SK-N-SH treated with all-trans-retinoic acid at 6 μM for 48 hours (cell line): ENCODE measurements at regions not wholly inside any gene's neighbourhood (a gene's known extent, or its start where the extent isn't known, plus 50 kb on each side); places are given as distances from the start of the nearest gene placed in this dataset.

Source experiments
- ATAC-seq: fragments of 200-7000 bp; cut with Tn5 transposase; 3 replicates; pipeline ENCODE4 v1.9.1; 2020; ENCODE audit warnings: mild to moderate bottlenecking, moderate library complexity
- BACH2 ChIP-seq: fragments of 250-450 bp; sonication (Bioruptor Pico); IDR thresholded peaks from 2 replicates; pipeline ENCODE4 v1.9.0; 2021; ENCODE audit warnings: mild to moderate bottlenecking, borderline replicate concordance
- CSDC2 ChIP-seq: fragments of 250-450 bp; sonication (Bioruptor Pico); IDR thresholded peaks from 2 replicates; pipeline ENCODE4 v1.5.0; 2020; ENCODE audit warnings: mild to moderate bottlenecking, moderate library complexity
- ESRRG ChIP-seq: fragments of 250-450 bp; sonication (Bioruptor Pico); IDR thresholded peaks from 2 replicates; pipeline ENCODE4 v1.6.1; 2021; ENCODE audit warnings: mild to moderate bottlenecking
- GLIS3 ChIP-seq: fragments of 250-450 bp; sonication (Bioruptor Pico); IDR thresholded peaks from 2 replicates; pipeline ENCODE4 v1.5.0; 2020; ENCODE audit warnings: mild to moderate bottlenecking, moderate library complexity
- ISL1 ChIP-seq: fragments of 250-450 bp; sonication (Bioruptor Pico); IDR thresholded peaks from 2 replicates; pipeline ENCODE4 v2.1.2; 2022; ENCODE audit warnings: mild to moderate bottlenecking, moderate library complexity
- OSR1 ChIP-seq: fragments of 250-450 bp; sonication (Bioruptor Pico); IDR thresholded peaks from 2 replicates; pipeline ENCODE4 v1.8.0; 2022; ENCODE audit warnings: moderate library complexity, mild to moderate bottlenecking, inconsistent platforms
- PPARA ChIP-seq: fragments of 250-450 bp; sonication (Bioruptor Pico); IDR thresholded peaks from 2 replicates; pipeline ENCODE4 v1.5.0; 2020; ENCODE audit warnings: mild to moderate bottlenecking, borderline replicate concordance
- TCF4 ChIP-seq: fragments of 250-450 bp; sonication (Bioruptor Pico); IDR thresholded peaks from 2 replicates; pipeline ENCODE4 v1.8.0; 2021; ENCODE audit warnings: mild to moderate bottlenecking, moderate library complexity, borderline replicate concordance
- TOX ChIP-seq: fragments of 250-450 bp; sonication (Bioruptor Pico); IDR thresholded peaks from 2 replicates; pipeline ENCODE4 v1.8.0; 2021; ENCODE audit warnings: mild to moderate bottlenecking, moderate library complexity, borderline replicate concordance
- ZFP30 ChIP-seq: fragments of 450-650 bp; formaldehyde crosslinking; IDR thresholded peaks from 2 replicates; pipeline ENCODE4 v1.5.0; 2022; ENCODE audit warnings: mild to moderate bottlenecking, moderate library complexity
- ZNF565 ChIP-seq: fragments of 450-650 bp; formaldehyde crosslinking; conservative IDR thresholded peaks from 2 replicates; pipeline ENCODE4 v1.5.0; 2020; ENCODE audit warnings: low read depth, mild to moderate bottlenecking, moderate library complexity
- ZNF70 ChIP-seq: fragments of 450-650 bp; formaldehyde crosslinking; IDR thresholded peaks from 2 replicates; pipeline ENCODE4 v1.5.0; 2020; ENCODE audit warnings: mild to moderate bottlenecking, moderate library complexity
- ZNF8 ChIP-seq: fragments of 450-650 bp; formaldehyde crosslinking; IDR thresholded peaks from 2 replicates; pipeline ENCODE4 v1.5.0; 2020; ENCODE audit warnings: mild to moderate bottlenecking, moderate library complexity
- TF ChIP-seq, protein P1 (sequence below): fragments of 250-450 bp; sonication (Bioruptor Pico); IDR thresholded peaks from 2 replicates; pipeline ENCODE4 v1.5.1; 2021; ENCODE audit warnings: mild to moderate bottlenecking, moderate library complexity
- TF ChIP-seq, protein P2 (sequence below): fragments of 250-450 bp; sonication (Bioruptor Pico); IDR thresholded peaks from 2 replicates; pipeline ENCODE4 v1.8.0; 2020; ENCODE audit warnings: mild to moderate bottlenecking, moderate library complexity, borderline replicate concordance
- TF ChIP-seq, protein P3 (sequence below): fragments of 250-450 bp; sonication (Bioruptor Pico); IDR thresholded peaks from 2 replicates; pipeline ENCODE4 v1.5.1; 2020; ENCODE audit warnings: low read depth, mild to moderate bottlenecking, moderate library complexity
- TF ChIP-seq, protein P4 (sequence below): fragments of 250-450 bp; sonication (Bioruptor Pico); IDR thresholded peaks from 2 replicates; pipeline ENCODE4 v1.5.0; 2020; ENCODE audit warnings: mild to moderate bottlenecking, moderate library complexity
- TF ChIP-seq, protein P5 (sequence below): fragments of 250-450 bp; sonication (Bioruptor Pico); IDR thresholded peaks from 2 replicates; pipeline ENCODE4 v1.8.0; 2021; ENCODE audit warnings: low read depth, mild to moderate bottlenecking, moderate library complexity, borderline replicate concordance

DNA sequence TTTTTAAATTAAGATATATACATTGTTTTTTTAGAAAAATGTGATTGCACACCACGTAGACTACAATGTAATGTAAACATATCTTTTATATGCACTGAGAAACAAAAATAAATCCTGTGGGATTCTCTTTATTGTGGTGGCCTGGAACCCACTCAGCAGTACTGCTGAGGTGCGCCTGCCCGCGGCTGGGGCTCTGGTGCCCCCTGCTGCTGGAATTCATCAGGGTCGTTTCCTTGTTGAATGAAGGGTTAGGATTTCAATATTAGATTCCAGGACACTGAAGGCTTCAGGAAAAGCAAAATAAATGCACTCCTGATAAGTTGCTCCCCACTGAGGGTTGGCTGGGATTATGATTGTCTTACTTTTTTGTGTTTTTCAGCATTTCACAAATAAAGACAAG, 175.8 kb upstream of the GGTLC1 start:
- ATAC-seq, result no peak
- TF ChIP-seq, protein P1, sequence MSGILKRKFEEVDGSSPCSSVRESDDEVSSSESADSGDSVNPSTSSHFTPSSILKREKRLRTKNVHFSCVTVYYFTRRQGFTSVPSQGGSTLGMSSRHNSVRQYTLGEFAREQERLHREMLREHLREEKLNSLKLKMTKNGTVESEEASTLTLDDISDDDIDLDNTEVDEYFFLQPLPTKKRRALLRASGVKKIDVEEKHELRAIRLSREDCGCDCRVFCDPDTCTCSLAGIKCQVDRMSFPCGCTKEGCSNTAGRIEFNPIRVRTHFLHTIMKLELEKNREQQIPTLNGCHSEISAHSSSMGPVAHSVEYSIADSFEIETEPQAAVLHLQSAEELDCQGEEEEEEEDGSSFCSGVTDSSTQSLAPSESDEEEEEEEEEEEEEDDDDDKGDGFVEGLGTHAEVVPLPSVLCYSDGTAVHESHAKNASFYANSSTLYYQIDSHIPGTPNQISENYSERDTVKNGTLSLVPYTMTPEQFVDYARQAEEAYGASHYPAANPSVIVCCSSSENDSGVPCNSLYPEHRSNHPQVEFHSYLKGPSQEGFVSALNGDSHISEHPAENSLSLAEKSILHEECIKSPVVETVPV (CRISPR knock-in tag), result no peak
- TF ChIP-seq TCF4 (no peak), GLIS3 (no peak), ZFP30 (no peak), ESRRG (CRISPR knock-in tag) (no peak), OSR1 (no peak), ZNF70 (CRISPR knock-in tag) (no peak), BACH2 (CRISPR knock-in tag) (no peak), ISL1 (CRISPR knock-in tag) (no peak), CSDC2 (CRISPR knock-in tag) (no peak), ZNF565 (CRISPR knock-in tag) (no peak)
- TF ChIP-seq, protein P2, sequence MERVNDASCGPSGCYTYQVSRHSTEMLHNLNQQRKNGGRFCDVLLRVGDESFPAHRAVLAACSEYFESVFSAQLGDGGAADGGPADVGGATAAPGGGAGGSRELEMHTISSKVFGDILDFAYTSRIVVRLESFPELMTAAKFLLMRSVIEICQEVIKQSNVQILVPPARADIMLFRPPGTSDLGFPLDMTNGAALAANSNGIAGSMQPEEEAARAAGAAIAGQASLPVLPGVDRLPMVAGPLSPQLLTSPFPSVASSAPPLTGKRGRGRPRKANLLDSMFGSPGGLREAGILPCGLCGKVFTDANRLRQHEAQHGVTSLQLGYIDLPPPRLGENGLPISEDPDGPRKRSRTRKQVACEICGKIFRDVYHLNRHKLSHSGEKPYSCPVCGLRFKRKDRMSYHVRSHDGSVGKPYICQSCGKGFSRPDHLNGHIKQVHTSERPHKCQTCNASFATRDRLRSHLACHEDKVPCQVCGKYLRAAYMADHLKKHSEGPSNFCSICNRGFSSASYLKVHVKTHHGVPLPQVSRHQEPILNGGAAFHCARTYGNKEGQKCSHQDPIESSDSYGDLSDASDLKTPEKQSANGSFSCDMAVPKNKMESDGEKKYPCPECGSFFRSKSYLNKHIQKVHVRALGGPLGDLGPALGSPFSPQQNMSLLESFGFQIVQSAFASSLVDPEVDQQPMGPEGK (CRISPR knock-in tag), result no peak
- TF ChIP-seq, protein P3, sequence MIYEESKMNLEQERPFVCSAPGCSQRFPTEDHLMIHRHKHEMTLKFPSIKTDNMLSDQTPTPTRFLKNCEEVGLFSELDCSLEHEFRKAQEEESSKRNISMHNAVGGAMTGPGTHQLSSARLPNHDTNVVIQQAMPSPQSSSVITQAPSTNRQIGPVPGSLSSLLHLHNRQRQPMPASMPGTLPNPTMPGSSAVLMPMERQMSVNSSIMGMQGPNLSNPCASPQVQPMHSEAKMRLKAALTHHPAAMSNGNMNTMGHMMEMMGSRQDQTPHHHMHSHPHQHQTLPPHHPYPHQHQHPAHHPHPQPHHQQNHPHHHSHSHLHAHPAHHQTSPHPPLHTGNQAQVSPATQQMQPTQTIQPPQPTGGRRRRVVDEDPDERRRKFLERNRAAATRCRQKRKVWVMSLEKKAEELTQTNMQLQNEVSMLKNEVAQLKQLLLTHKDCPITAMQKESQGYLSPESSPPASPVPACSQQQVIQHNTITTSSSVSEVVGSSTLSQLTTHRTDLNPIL (CRISPR knock-in tag), result no peak
- TF ChIP-seq, protein P4, sequence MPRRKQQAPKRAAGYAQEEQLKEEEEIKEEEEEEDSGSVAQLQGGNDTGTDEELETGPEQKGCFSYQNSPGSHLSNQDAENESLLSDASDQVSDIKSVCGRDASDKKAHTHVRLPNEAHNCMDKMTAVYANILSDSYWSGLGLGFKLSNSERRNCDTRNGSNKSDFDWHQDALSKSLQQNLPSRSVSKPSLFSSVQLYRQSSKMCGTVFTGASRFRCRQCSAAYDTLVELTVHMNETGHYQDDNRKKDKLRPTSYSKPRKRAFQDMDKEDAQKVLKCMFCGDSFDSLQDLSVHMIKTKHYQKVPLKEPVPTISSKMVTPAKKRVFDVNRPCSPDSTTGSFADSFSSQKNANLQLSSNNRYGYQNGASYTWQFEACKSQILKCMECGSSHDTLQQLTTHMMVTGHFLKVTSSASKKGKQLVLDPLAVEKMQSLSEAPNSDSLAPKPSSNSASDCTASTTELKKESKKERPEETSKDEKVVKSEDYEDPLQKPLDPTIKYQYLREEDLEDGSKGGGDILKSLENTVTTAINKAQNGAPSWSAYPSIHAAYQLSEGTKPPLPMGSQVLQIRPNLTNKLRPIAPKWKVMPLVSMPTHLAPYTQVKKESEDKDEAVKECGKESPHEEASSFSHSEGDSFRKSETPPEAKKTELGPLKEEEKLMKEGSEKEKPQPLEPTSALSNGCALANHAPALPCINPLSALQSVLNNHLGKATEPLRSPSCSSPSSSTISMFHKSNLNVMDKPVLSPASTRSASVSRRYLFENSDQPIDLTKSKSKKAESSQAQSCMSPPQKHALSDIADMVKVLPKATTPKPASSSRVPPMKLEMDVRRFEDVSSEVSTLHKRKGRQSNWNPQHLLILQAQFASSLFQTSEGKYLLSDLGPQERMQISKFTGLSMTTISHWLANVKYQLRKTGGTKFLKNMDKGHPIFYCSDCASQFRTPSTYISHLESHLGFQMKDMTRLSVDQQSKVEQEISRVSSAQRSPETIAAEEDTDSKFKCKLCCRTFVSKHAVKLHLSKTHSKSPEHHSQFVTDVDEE (CRISPR knock-in tag), result no peak

DNA sequence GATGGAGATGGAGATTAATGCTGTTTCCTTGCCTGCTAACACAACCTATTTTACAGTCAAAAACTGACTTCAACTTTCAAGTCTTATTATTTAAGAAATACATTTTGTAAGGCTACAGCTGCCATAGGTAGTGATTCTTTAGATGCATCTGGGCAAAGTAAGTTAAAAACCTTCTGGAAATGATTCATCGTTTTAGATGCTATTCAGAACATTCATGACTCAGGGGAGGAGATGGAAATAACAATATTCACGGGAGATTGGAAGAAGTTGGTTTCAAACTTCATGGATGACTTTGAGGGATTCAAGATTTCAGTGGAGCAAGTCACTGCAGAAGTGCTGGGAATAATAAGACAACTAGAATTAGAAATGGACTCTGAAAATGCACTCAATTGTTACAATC, 174.9 kb upstream of the GGTLC1 start:
- no peak for ATAC-seq
- TF ChIP-seq, protein P5, sequence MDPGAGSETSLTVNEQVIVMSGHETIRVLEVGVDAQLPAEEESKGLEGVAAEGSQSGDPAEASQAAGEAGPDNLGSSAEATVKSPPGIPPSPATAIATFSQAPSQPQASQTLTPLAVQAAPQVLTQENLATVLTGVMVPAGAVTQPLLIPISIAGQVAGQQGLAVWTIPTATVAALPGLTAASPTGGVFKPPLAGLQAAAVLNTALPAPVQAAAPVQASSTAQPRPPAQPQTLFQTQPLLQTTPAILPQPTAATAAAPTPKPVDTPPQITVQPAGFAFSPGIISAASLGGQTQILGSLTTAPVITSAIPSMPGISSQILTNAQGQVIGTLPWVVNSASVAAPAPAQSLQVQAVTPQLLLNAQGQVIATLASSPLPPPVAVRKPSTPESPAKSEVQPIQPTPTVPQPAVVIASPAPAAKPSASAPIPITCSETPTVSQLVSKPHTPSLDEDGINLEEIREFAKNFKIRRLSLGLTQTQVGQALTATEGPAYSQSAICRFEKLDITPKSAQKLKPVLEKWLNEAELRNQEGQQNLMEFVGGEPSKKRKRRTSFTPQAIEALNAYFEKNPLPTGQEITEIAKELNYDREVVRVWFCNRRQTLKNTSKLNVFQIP, result no peak
- TF ChIP-seq, protein P2 (CRISPR knock-in tag), result no peak
- TF ChIP-seq, protein P1 (CRISPR knock-in tag), result no peak
- TF ChIP-seq BACH2 (CRISPR knock-in tag), result no peak
- TF ChIP-seq ZNF70 (CRISPR knock-in tag), result no peak
- TF ChIP-seq OSR1, result no peak
- TF ChIP-seq TCF4, result no peak
- TF ChIP-seq GLIS3, result no peak
- TF ChIP-seq ZNF565 (CRISPR knock-in tag), result no peak
- TF ChIP-seq TOX (CRISPR knock-in tag), result no peak
- TF ChIP-seq PPARA (CRISPR knock-in tag), result no peak
- TF ChIP-seq, protein P3 (CRISPR knock-in tag), result no peak
- TF ChIP-seq ISL1 (CRISPR knock-in tag), result no peak
- no peak for TF ChIP-seq ZNF8 (CRISPR knock-in tag)
